GM18951 (cell line): ENCODE measurements at regions not wholly inside any gene's neighbourhood (a gene's known extent, or its start where the extent isn't known, plus 50 kb on each side); places are given as distances from the start of the nearest gene placed in this dataset.

Experiments
- POLR2A ChIP-seq: IDR thresholded peaks from 4 replicates; pipeline ENCODE4 v1.6.1; 2011; ENCODE audit warnings: mild to moderate bottlenecking; ENCODE audit not compliant: insufficient read length, insufficient read depth; ENCODE audit errors: extremely low read depth
- in situ Hi-C: fragments of 300-500 bp; cut with MboI; formaldehyde crosslinking; loops from one replicate; pipeline ENCODE4 v1.12.0; 2022; ENCODE audit warnings: low sequenced_read_pairs, mixed read lengths, inconsistent platforms; ENCODE audit not compliant: unreplicated experiment

- in situ Hi-C loops: no loop called here
- no peak for TF ChIP-seq POLR2A
Measured at GRCh38 chr22:49063545-49063890, 764.2 kb downstream of the BRD1 start.

GRCh38 chr22:49062802-49063544, 764.7 kb downstream of the BRD1 start:
- in situ Hi-C loops: no loop called here
- TF ChIP-seq POLR2A: no peak

- in situ Hi-C loops: no loop called here
- TF ChIP-seq POLR2A: no peak
Measured at GRCh38 chr22:49062155-49062801, 765.4 kb downstream of the BRD1 start.

- no peak for TF ChIP-seq POLR2A
- in situ Hi-C loops: no loop called here
Measured at GRCh38 chr22:49057910-49058309, 769.8 kb downstream of the BRD1 start.

GRCh38 chr22:49056301-49056700, 771.4 kb downstream of the BRD1 start:
- in situ Hi-C loops: no loop called here

GRCh38 chr22:49055406-49055805, 772.3 kb downstream of the BRD1 start:
- in situ Hi-C loops: no loop called here
- no peak for TF ChIP-seq POLR2A

More at GRCh38 chr22:49056301-49056700, 771.4 kb downstream of the BRD1 start:
- no peak for TF ChIP-seq POLR2A

- TF ChIP-seq POLR2A: no peak
- in situ Hi-C loops: no loop called here
Measured at GRCh38 chr22:49053578-49053977, 774.1 kb downstream of the BRD1 start.

GRCh38 chr22:49052560-49052959, 775.1 kb downstream of the BRD1 start:
- no peak for TF ChIP-seq POLR2A
- in situ Hi-C loops: no loop called here

- TF ChIP-seq POLR2A: no peak
- in situ Hi-C loops: no loop called here
Measured at GRCh38 chr22:49052023-49052538, 775.6 kb downstream of the BRD1 start.

GRCh38 chr22:49051491-49052022, 776.1 kb downstream of the BRD1 start:
- in situ Hi-C loops: no loop called here
- TF ChIP-seq POLR2A: no peak

GRCh38 chr22:49049691-49050090, 778.0 kb downstream of the BRD1 start:
- in situ Hi-C loops: no loop called here
- no peak for TF ChIP-seq POLR2A

- in situ Hi-C loops: no loop called here
- no peak for TF ChIP-seq POLR2A
Measured at GRCh38 chr22:49048591-49048990, 779.1 kb downstream of the BRD1 start.

- no peak for TF ChIP-seq POLR2A
Measured at GRCh38 chr22:49047447-49047846, 780.2 kb downstream of the BRD1 start.

More at GRCh38 chr22:49047447-49047846, 780.2 kb downstream of the BRD1 start:
- in situ Hi-C loops: no loop called here
